ENCODE measurements at regions not wholly inside any gene's neighbourhood (a gene's known extent, or its start where the extent isn't known, plus 50 kb on each side); places are given as distances from the start of the nearest gene placed in this dataset.

- H3K9me3 ChIP-seq, result no peaks in the 10 kb centered on the region
- DNase-seq (ENCODE audit: low spot score in 2 of 2), result no peak
- TF ChIP-seq POLR2AphosphoS5 (IDR thresholded peaks at IDR 0.05) (no peak), CTCF (IDR thresholded peaks at IDR 0.05) (no peak), POLR2A (IDR thresholded peaks at IDR 0.05) (no peak)
- intact Hi-C loops (cut with DNase I; ENCODE audit: low total_unique reads), result no loop called here
- no peaks in the 10 kb centered on the region for H3K36me3 ChIP-seq
- H3K27ac ChIP-seq, result no peak overlapping the region
- no peaks in the 10 kb centered on the region for H3K4me1 ChIP-seq
- no peak overlapping the region for H3K4me3 ChIP-seq
- no peaks in the 10 kb centered on the region for H3K27me3 ChIP-seq
These were observed 161.4 kb upstream of the RPL38 start for GRCh38 chr17:74041869-74042640.

GRCh38 chr17:74042744-74043486 lies 160.6 kb upstream of the RPL38 start:
- Histone ChIP-seq H3K36me3 (no peaks in the 10 kb centered on the region), H3K27ac (peak overlapping the region in 1 of 2 donors; percentile 14), H3K4me3 (no peak overlapping the region), H3K27me3 (peaks cover 0 to 3% of the 10 kb centered on the region in 2 donors), H3K9me3 (no peaks in the 10 kb centered on the region), H3K4me1 (no peaks in the 10 kb centered on the region)
- TF ChIP-seq POLR2AphosphoS5 (IDR thresholded peaks at IDR 0.05) (no peak), POLR2A (IDR thresholded peaks at IDR 0.05) (no peak)
- intact Hi-C loops (cut with DNase I; ENCODE audit: low total_unique reads), result no loop called here
- DNase-seq (ENCODE audit: low spot score in 2 of 2), result peak; percentile 67 to 79

- no peaks in the 10 kb centered on the region for H3K9me3 ChIP-seq
- peak in 1 of 2 donors; percentile 23 for DNase-seq (ENCODE audit: low spot score in 2 of 2)
- intact Hi-C loops (cut with DNase I; ENCODE audit: low total_unique reads), result no loop called here
These were observed 159.5 kb upstream of the RPL38 start for GRCh38 chr17:74043976-74044375.

GRCh38 chr17:74045608-74046280 lies 157.7 kb upstream of the RPL38 start:
- no peaks in the 10 kb centered on the region for H3K9me3 ChIP-seq

More at GRCh38 chr17:74043976-74044375, 159.5 kb upstream of the RPL38 start:
- Histone ChIP-seq H3K4me1 (no peaks in the 10 kb centered on the region), H3K27me3 (peaks cover 0 to 8% of the 10 kb centered on the region in 2 donors), H3K4me3 (no peak overlapping the region), H3K27ac (no peak overlapping the region), H3K36me3 (no peaks in the 10 kb centered on the region)
- TF ChIP-seq POLR2A (IDR thresholded peaks at IDR 0.05), result no peak
- no peak for TF ChIP-seq POLR2AphosphoS5 (IDR thresholded peaks at IDR 0.05)
- no peak for TF ChIP-seq CTCF (IDR thresholded peaks at IDR 0.05)

More at GRCh38 chr17:74045608-74046280, 157.7 kb upstream of the RPL38 start:
- Histone ChIP-seq H3K36me3 (no peaks in the 10 kb centered on the region), H3K27me3 (peaks cover 0 to 24% of the 10 kb centered on the region in 2 donors), H3K27ac (no peak overlapping the region), H3K4me3 (no peak overlapping the region), H3K4me1 (no peaks in the 10 kb centered on the region)
- intact Hi-C loops (cut with DNase I; ENCODE audit: low total_unique reads), result no loop called here
- TF ChIP-seq CTCF (IDR thresholded peaks at IDR 0.05) (no peak), POLR2A (IDR thresholded peaks at IDR 0.05) (no peak), POLR2AphosphoS5 (IDR thresholded peaks at IDR 0.05) (no peak)
- DNase-seq (ENCODE audit: low spot score in 2 of 2), result peak in 1 of 2 donors; percentile 54

All from breast epithelium (tissue), 4 donors.